ENCODE measurements at regions not wholly inside any gene's neighbourhood (a gene's known extent, or its start where the extent isn't known, plus 50 kb on each side); places are given as distances from the start of the nearest gene placed in this dataset.

GRCh38 chr2:156054983-156055382, 277.5 kb downstream of the NR4A2 start:
- Histone ChIP-seq H3K4me2 (no peak overlapping the region), H3K9me3 (no peaks in the 10 kb centered on the region), H3K4me3 (no peak overlapping the region), H3K4me1 (no peaks in the 10 kb centered on the region), H3K27ac (no peak overlapping the region)
- DNase-seq (ENCODE audit: low read depth in 1 of 2, low spot score in 1 of 2) (no peak), ATAC-seq (no peak), FAIRE-seq (no peak)
- 11% methylated on average over 2 of the region's 2 CpGs for WGBS (ENCODE audit: missing lambda C conversion rate)
- TF ChIP-seq RCOR1 (IDR thresholded peaks at IDR 0.05; ENCODE audit: low read depth, low read length): no peak
- ChIA-PET CTCF (interaction anchor here (1.1 kb wide), 1 partner anchor 580 kb away, joined by 3 read pairs; no protein-coding TSS in a partner anchor), POLR2A (no interaction called here)

GRCh38 chr2:156046900-156047299, 285.6 kb downstream of the NR4A2 start:
- Histone ChIP-seq H3K4me2 (no peak overlapping the region), H3K27ac (no peak overlapping the region), H3K9me3 (no peaks in the 10 kb centered on the region), H3K4me3 (no peak overlapping the region), H3K4me1 (no peaks in the 10 kb centered on the region)
- ChIA-PET CTCF (no interaction called here), POLR2A (no interaction called here)
- no peak for FAIRE-seq
- TF ChIP-seq BHLHE40 (IDR thresholded peaks at IDR 0.05; ENCODE audit: low read depth, low read length): no peak
- TF ChIP-seq TFCP2L1 (CRISPR knock-in tag; IDR thresholded peaks at IDR 0.05): no peak
- TF ChIP-seq ELK1 (IDR thresholded peaks at IDR 0.05; ENCODE audit: low read depth, low read length): no peak
- no peak for TF ChIP-seq CBX8 (IDR thresholded peaks at IDR 0.05)
- no peak for TF ChIP-seq CBX2 (IDR thresholded peaks at IDR 0.05; ENCODE audit: borderline replicate concordance, low read depth)
- TF ChIP-seq KDM1A (IDR thresholded peaks at IDR 0.05; ENCODE audit: low read depth): no peak
- TF ChIP-seq RFX5 (IDR thresholded peaks at IDR 0.05): no peak
- TF ChIP-seq MAFK (IDR thresholded peaks at IDR 0.05; ENCODE audit: partially characterized antibody): no peak
- TF ChIP-seq PBX3 (IDR thresholded peaks at IDR 0.05): no peak
- TF ChIP-seq JUN (IDR thresholded peaks at IDR 0.05): no peak
- no peak for TF ChIP-seq PHF8 (IDR thresholded peaks at IDR 0.05; ENCODE audit: borderline replicate concordance, low read depth)
- TF ChIP-seq EHMT2 (IDR thresholded peaks at IDR 0.05; ENCODE audit: low read depth): no peak
- TF ChIP-seq CHD2 (IDR thresholded peaks at IDR 0.05; ENCODE audit: low read length, partially characterized antibody): no peak
- ATAC-seq: no peak
- WGBS (ENCODE audit: missing lambda C conversion rate): 27% methylated on average over 2 of the region's 2 CpGs
- no peak for DNase-seq (ENCODE audit: low read depth in 1 of 2, low spot score in 1 of 2)

- CTCF ChIA-PET: no interaction called here
- DNase-seq (ENCODE audit: low read depth in 1 of 2, low spot score in 1 of 2): no peak
- Histone ChIP-seq H3K4me3 (no peak overlapping the region), H3K4me2 (no peak overlapping the region), H3K9me3 (no peaks in the 10 kb centered on the region), H3K4me1 (no peaks in the 10 kb centered on the region), H3K27ac (no peak overlapping the region)
- no peak for ATAC-seq
- POLR2A ChIA-PET: no interaction called here
- FAIRE-seq: no peak
- TF ChIP-seq MAX (IDR thresholded peaks at IDR 0.05) (no peak), HOXB5 (CRISPR knock-in tag; IDR thresholded peaks at IDR 0.05) (no peak), POLR2A (IDR thresholded peaks at IDR 0.05; ENCODE audit: low read length) (no peak), MYC (IDR thresholded peaks at IDR 0.05; ENCODE audit: borderline replicate concordance, low read length) (no peak), FOSL2 (IDR thresholded peaks at IDR 0.05) (no peak), FOSL2 (CRISPR knock-in tag; IDR thresholded peaks at IDR 0.05) (no peak), ZC3H11A (IDR thresholded peaks at IDR 0.05) (no peak), CEBPB (IDR thresholded peaks at IDR 0.05) (no peak)
These were observed 289.6 kb downstream of the NR4A2 start for GRCh38 chr2:156042895-156043294.

GRCh38 chr2:156038021-156038420, 294.5 kb downstream of the NR4A2 start:
- FAIRE-seq (no peak), ATAC-seq (no peak), DNase-seq (ENCODE audit: low read depth in 1 of 2, low spot score in 1 of 2) (no peak)
- H3K4me3 ChIP-seq: no peak overlapping the region
- no peaks in the 10 kb centered on the region for H3K4me1 ChIP-seq
- H3K4me2 ChIP-seq: no peak overlapping the region
- TF ChIP-seq CHD2 (IDR thresholded peaks at IDR 0.05; ENCODE audit: low read length, partially characterized antibody) (no peak), FOXS1 (CRISPR knock-in tag; IDR thresholded peaks at IDR 0.05) (no peak), RCOR1 (IDR thresholded peaks at IDR 0.05; ENCODE audit: low read depth, low read length) (no peak), PBX3 (IDR thresholded peaks at IDR 0.05) (no peak), HDAC2 (IDR thresholded peaks at IDR 0.05) (no peak), HES2 (IDR thresholded peaks at IDR 0.05) (no peak), BHLHE40 (IDR thresholded peaks at IDR 0.05; ENCODE audit: low read depth, low read length) (no peak), JUNB (IDR thresholded peaks at IDR 0.05) (no peak), CBX2 (IDR thresholded peaks at IDR 0.05; ENCODE audit: borderline replicate concordance, low read depth) (no peak), ESRRA (IDR thresholded peaks at IDR 0.05; ENCODE audit: borderline replicate concordance, low read length) (no peak), MAX (IDR thresholded peaks at IDR 0.05) (no peak), PHF8 (IDR thresholded peaks at IDR 0.05; ENCODE audit: borderline replicate concordance, low read depth) (no peak), ZFP36 (IDR thresholded peaks at IDR 0.05; ENCODE audit: borderline replicate concordance, partially characterized antibody) (no peak), HOXA7 (CRISPR knock-in tag; IDR thresholded peaks at IDR 0.05) (no peak)
- POLR2A ChIA-PET: no interaction called here
- H3K27ac ChIP-seq: no peak overlapping the region
- CTCF ChIA-PET: interaction anchor here (0.5 kb wide), 1 partner anchor 616 kb away, joined by 6 read pairs; no protein-coding TSS in a partner anchor
- no peaks in the 10 kb centered on the region for H3K9me3 ChIP-seq
- no CpG with 5 or more reads among the region's 1 CpG for WGBS (ENCODE audit: missing lambda C conversion rate)

All from A549 (cell line).